HepG2 (cell line): ENCODE measurements at regions not wholly inside any gene's neighbourhood (a gene's known extent, or its start where the extent isn't known, plus 50 kb on each side); places are given as distances from the start of the nearest gene placed in this dataset.

Source experiments
- ATAC-seq: fragments of 200-7000 bp; cut with Tn5 transposase; 3 replicates; pipeline ENCODE4 v1.9.1; 2020; ENCODE audit warnings: mild to moderate bottlenecking, moderate library complexity
- BruUV-seq: library from RNA; stranded (reverse); fragments of 400-500 nt; replicated peaks from 2 replicates; lab custom pipeline; 2021; lab: Mats Ljungman, UMichigan
- CTCF ChIA-PET: fragments of 300-600 bp; formaldehyde crosslinking; extraction: SDS; loops from one replicate; lab custom pipeline; 2021; ENCODE audit warnings: low total read pairs, inconsistent platforms, low intra/inter-chr PET ratio; lab: Yijun Ruan, JAX
- POLR2A ChIA-PET: fragments of 350-600 bp; sonication (Branson Sonifier 250); formaldehyde crosslinking; loops from one replicate; lab custom pipeline; 2020; ENCODE audit warnings: antibody characterized with exemption, inconsistent platforms; lab: Yijun Ruan, JAX
- DNase-seq: peaks from one replicate; pipeline ENCODE4 v3.0.0-alpha.2; 2015; ENCODE audit warnings: low spot score
- FAIRE-seq: peaks from 3 replicates; lab custom pipeline; 2011; peaks lifted over from hg19 to GRCh38; lab: Jason Lieb, UNC
- H2AFZ ChIP-seq: one replicate; pipeline ENCODE4 v1.6.1; 2011; ENCODE audit warnings: low read length, inconsistent platforms
- H3K27ac ChIP-seq: fragments of 300-600 bp; 3 replicates; pipeline ENCODE4 v1.8.0; 2011; ENCODE audit warnings: mixed run types, mild to moderate bottlenecking, mixed read lengths, low read length, inconsistent platforms; ENCODE audit not compliant: insufficient read depth; ENCODE audit errors: extremely low read length
- H3K27me3 ChIP-seq, 2 experiments: fragments of 200-600 bp in 1 of 2; 2 replicates in 1 of 2; 3 replicates in 1 of 2; pipeline versions ENCODE4 v1.6.0 to v1.8.0; 2011; ENCODE audit warnings: low read length in 2 of 2, mild to moderate bottlenecking in 2 of 2, moderate library complexity in 2 of 2, inconsistent platforms in 1 of 2; ENCODE audit not compliant: insufficient read depth in 2 of 2, control insufficient read depth in 1 of 2
- H3K36me3 ChIP-seq, 2 experiments: fragments of 200-600 bp in 1 of 2; replicated peaks in 1 of 2; 2 replicates in 1 of 2; 3 replicates in 1 of 2; pipeline versions ENCODE4 v1.5.1 to v1.8.0; 2011; ENCODE audit warnings: low read length in 2 of 2, inconsistent platforms in 1 of 2; ENCODE audit not compliant: insufficient read depth in 2 of 2, control insufficient read depth in 1 of 2
- H3K4me1 ChIP-seq: 2 replicates; pipeline ENCODE4 v1.5.1; 2012; ENCODE audit warnings: low read length, inconsistent platforms; ENCODE audit not compliant: insufficient read depth
- H3K4me2 ChIP-seq: 2 replicates; pipeline ENCODE4 v1.6.0; 2011; ENCODE audit warnings: low read depth, low read length, inconsistent platforms
- H3K4me3 ChIP-seq, 3 experiments: fragments of 200-600 bp in 1 of 3; sonication (generic), shearing (Covaris generic) in 1 of 3; replicated peaks in 1 of 3; 2 replicates each; pipeline ENCODE4 v1.5.1; 2011 to 2016; ENCODE audit warnings: low read length in 3 of 3, inconsistent platforms in 2 of 3, low read depth in 2 of 3, mild to moderate bottlenecking in 2 of 3, control low read depth in 1 of 3, mixed read lengths in 1 of 3; ENCODE audit not compliant: insufficient read depth in 1 of 3
- H3K79me2 ChIP-seq: one replicate; pipeline ENCODE4 v1.6.1; 2011; ENCODE audit warnings: low read length, inconsistent platforms; ENCODE audit not compliant: insufficient read depth
- H3K9ac ChIP-seq: 2 replicates; pipeline ENCODE4 v1.6.0; 2011; ENCODE audit warnings: mild to moderate bottlenecking, low read depth, low read length, inconsistent platforms; ENCODE audit not compliant: insufficient read depth
- H3K9me3 ChIP-seq: 2 replicates; pipeline ENCODE4 v1.5.1; 2012; ENCODE audit warnings: mild to moderate bottlenecking, low read length
- H4K20me1 ChIP-seq: 2 replicates; pipeline ENCODE4 v1.6.0; 2011; ENCODE audit warnings: inconsistent platforms, mild to moderate bottlenecking, low read length, moderate library complexity; ENCODE audit not compliant: insufficient read depth
- BORCS8-MEF2B ChIP-seq: sonication (generic); formaldehyde crosslinking; IDR thresholded peaks from 2 replicates; pipeline ENCODE4 v1.8.0; 2022; ENCODE audit warnings: mild to moderate bottlenecking, missing genetic modification reagents
- ETS1 ChIP-seq: sonication (generic); formaldehyde crosslinking; IDR thresholded peaks from 2 replicates; pipeline ENCODE4 v1.4.0; 2020; ENCODE audit warnings: missing genetic modification reagents
- HMG20A ChIP-seq: IDR thresholded peaks from 2 replicates; pipeline ENCODE4 v1.6.1; 2016; ENCODE audit warnings: borderline replicate concordance
- MAFK ChIP-seq, 2 experiments: IDR thresholded peaks in 1 of 2; conservative IDR thresholded peaks in 1 of 2; 2 replicates each; pipeline ENCODE4 v1.6.1; 2011; ENCODE audit warnings: improper control_type of control experiment in 2 of 2, low read length in 2 of 2
- NAIF1 ChIP-seq: sonication (generic); formaldehyde crosslinking; IDR thresholded peaks from 2 replicates; pipeline ENCODE4 v1.5.0; 2020; ENCODE audit warnings: mild to moderate bottlenecking, missing genetic modification reagents, borderline replicate concordance
- TMF1 ChIP-seq: sonication (generic); formaldehyde crosslinking; IDR thresholded peaks from 2 replicates; pipeline ENCODE4 v1.8.1; 2022; ENCODE audit warnings: low read depth, missing genetic modification reagents
- TP53 ChIP-seq: sonication (generic); formaldehyde crosslinking; conservative IDR thresholded peaks from 2 replicates; pipeline ENCODE4 v1.4.0; 2020; ENCODE audit warnings: missing genetic modification reagents
- ZMAT5 ChIP-seq: sonication (generic); formaldehyde crosslinking; IDR thresholded peaks from 2 replicates; pipeline ENCODE4 v1.5.0; 2020; ENCODE audit warnings: mild to moderate bottlenecking, low read depth, missing genetic modification reagents, borderline replicate concordance
- ZNF34 ChIP-seq: sonication (generic); formaldehyde crosslinking; IDR thresholded peaks from 2 replicates; pipeline ENCODE4 v1.4.0; 2020; ENCODE audit warnings: mild to moderate bottlenecking, missing genetic modification reagents, borderline replicate concordance
- WGBS: methylation state at CpG from one replicate; pipeline ENCODE4 v1.1.6; 2017; ENCODE audit warnings: low lambda C conversion rate; 5-methylcytosine and 5-hydroxymethylcytosine counted together
- in situ Hi-C: cut with HindIII; loops from 2 replicates; pipeline ENCODE4 v1.10.0; 2017; ENCODE audit warnings: low pct_unique_long_range_greater_than_20kb; ENCODE audit not compliant: extremely low pct_ligation_motif_present
- intact Hi-C: fragments of 100-400 bp; cut with micrococcal nuclease; formaldehyde crosslinking; loops from one replicate; pipeline ENCODE4 v1.10.0; 2022; ENCODE audit not compliant: unreplicated experiment

GRCh38 chrY:7835416-7835815, 923.9 kb upstream of the AMELY start:
- H4K20me1 ChIP-seq = no peaks in the 10 kb centered on the region
- no peak overlapping the region for H3K4me3 ChIP-seq
- in situ Hi-C loops = loop anchor here (25.0 kb wide), 1 partner anchor 102 kb away; no protein-coding TSS in a partner anchor
- FAIRE-seq (no peak), DNase-seq (no peak), ATAC-seq (no peak)
- H3K4me1 ChIP-seq = no peaks in the 10 kb centered on the region
- H3K36me3 ChIP-seq = no peaks in the 10 kb centered on the region
- no peak overlapping the region for H2AFZ ChIP-seq
- no TSS peak for BruUV-seq
- no peaks in the 10 kb centered on the region for H3K79me2 ChIP-seq
- no peak overlapping the region for H3K27ac ChIP-seq
- H3K4me2 ChIP-seq = no peak overlapping the region
- H3K9me3 ChIP-seq = no peaks in the 10 kb centered on the region
- ChIA-PET CTCF (no interaction called here), POLR2A (no interaction called here)
- TF ChIP-seq MAFK (conservative IDR thresholded peaks at IDR 0.05 in 1 of 2, IDR thresholded peaks at IDR 0.05 in 1 of 2; ENCODE audit: low read length in 2 of 2) (no peak), HMG20A (CRISPR knock-in tag) (no peak), ZNF34 (CRISPR knock-in tag) (no peak), BORCS8-MEF2B (CRISPR knock-in tag) (no peak), ETS1 (CRISPR knock-in tag) (no peak), TP53 (no peak), ZMAT5 (CRISPR knock-in tag) (no peak), TMF1 (CRISPR knock-in tag) (no peak), NAIF1 (CRISPR knock-in tag) (no peak)
- H3K9ac ChIP-seq = no peak overlapping the region
- intact Hi-C loops = no loop called here
- 0% methylated on average over 3 of the region's 5 CpGs for WGBS
- no peaks in the 10 kb centered on the region for H3K27me3 ChIP-seq
